ENCODE measurements at regions not wholly inside any gene's neighbourhood (a gene's known extent, or its start where the extent isn't known, plus 50 kb on each side); places are given as distances from the start of the nearest gene placed in this dataset.

- TF ChIP-seq, protein P1, sequence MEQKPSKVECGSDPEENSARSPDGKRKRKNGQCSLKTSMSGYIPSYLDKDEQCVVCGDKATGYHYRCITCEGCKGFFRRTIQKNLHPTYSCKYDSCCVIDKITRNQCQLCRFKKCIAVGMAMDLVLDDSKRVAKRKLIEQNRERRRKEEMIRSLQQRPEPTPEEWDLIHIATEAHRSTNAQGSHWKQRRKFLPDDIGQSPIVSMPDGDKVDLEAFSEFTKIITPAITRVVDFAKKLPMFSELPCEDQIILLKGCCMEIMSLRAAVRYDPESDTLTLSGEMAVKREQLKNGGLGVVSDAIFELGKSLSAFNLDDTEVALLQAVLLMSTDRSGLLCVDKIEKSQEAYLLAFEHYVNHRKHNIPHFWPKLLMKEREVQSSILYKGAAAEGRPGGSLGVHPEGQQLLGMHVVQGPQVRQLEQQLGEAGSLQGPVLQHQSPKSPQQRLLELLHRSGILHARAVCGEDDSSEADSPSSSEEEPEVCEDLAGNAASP (CRISPR knock-in tag; IDR thresholded peaks at IDR 0.05; ENCODE audit: borderline replicate concordance), result peak; percentile 87; the same call in 1 of the 2 replicates
- peak; percentile 85 for TF ChIP-seq CEBPB (IDR thresholded peaks at IDR 0.05; ENCODE audit: borderline replicate concordance, low read depth, low read length)
- TF ChIP-seq FIP1L1 (IDR thresholded peaks at IDR 0.05; ENCODE audit: borderline replicate concordance, insufficient read depth, low read depth, low read length), result no peak
- TF ChIP-seq RXRA (CRISPR knock-in tag; IDR thresholded peaks at IDR 0.05), result peak; percentile 75; the same call in 1 of the 2 replicates
- peak; percentile 72; the same call in 1 of the 2 replicates for TF ChIP-seq ZFP36L1 (CRISPR knock-in tag; IDR thresholded peaks at IDR 0.05)
- TF ChIP-seq, protein P2, sequence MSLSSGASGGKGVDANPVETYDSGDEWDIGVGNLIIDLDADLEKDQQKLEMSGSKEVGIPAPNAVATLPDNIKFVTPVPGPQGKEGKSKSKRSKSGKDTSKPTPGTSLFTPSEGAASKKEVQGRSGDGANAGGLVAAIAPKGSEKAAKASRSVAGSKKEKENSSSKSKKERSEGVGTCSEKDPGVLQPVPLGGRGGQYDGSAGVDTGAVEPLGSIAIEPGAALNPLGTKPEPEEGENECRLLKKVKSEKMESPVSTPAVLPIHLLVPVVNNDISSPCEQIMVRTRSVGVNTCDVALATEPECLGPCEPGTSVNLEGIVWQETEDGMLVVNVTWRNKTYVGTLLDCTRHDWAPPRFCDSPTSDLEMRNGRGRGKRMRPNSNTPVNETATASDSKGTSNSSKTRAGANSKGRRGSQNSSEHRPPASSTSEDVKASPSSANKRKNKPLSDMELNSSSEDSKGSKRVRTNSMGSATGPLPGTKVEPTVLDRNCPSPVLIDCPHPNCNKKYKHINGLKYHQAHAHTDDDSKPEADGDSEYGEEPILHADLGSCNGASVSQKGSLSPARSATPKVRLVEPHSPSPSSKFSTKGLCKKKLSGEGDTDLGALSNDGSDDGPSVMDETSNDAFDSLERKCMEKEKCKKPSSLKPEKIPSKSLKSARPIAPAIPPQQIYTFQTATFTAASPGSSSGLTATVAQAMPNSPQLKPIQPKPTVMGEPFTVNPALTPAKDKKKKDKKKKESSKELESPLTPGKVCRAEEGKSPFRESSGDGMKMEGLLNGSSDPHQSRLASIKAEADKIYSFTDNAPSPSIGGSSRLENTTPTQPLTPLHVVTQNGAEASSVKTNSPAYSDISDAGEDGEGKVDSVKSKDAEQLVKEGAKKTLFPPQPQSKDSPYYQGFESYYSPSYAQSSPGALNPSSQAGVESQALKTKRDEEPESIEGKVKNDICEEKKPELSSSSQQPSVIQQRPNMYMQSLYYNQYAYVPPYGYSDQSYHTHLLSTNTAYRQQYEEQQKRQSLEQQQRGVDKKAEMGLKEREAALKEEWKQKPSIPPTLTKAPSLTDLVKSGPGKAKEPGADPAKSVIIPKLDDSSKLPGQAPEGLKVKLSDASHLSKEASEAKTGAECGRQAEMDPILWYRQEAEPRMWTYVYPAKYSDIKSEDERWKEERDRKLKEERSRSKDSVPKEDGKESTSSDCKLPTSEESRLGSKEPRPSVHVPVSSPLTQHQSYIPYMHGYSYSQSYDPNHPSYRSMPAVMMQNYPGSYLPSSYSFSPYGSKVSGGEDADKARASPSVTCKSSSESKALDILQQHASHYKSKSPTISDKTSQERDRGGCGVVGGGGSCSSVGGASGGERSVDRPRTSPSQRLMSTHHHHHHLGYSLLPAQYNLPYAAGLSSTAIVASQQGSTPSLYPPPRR (CRISPR knock-in tag; IDR thresholded peaks at IDR 0.05; ENCODE audit: borderline replicate concordance), result peak; percentile 30; the same call in 1 of the 2 replicates
- no peak for TF ChIP-seq GABPA (IDR thresholded peaks at IDR 0.05; ENCODE audit: low read depth, low read length)
- peak; percentile 17; the same call in 1 of the 2 replicates for TF ChIP-seq GABPA (CRISPR knock-in tag; IDR thresholded peaks at IDR 0.05; ENCODE audit: low read depth)
- TF ChIP-seq NFE2L1 (CRISPR knock-in tag; IDR thresholded peaks at IDR 0.05; ENCODE audit: borderline replicate concordance), result no peak
- TF ChIP-seq, protein P3, sequence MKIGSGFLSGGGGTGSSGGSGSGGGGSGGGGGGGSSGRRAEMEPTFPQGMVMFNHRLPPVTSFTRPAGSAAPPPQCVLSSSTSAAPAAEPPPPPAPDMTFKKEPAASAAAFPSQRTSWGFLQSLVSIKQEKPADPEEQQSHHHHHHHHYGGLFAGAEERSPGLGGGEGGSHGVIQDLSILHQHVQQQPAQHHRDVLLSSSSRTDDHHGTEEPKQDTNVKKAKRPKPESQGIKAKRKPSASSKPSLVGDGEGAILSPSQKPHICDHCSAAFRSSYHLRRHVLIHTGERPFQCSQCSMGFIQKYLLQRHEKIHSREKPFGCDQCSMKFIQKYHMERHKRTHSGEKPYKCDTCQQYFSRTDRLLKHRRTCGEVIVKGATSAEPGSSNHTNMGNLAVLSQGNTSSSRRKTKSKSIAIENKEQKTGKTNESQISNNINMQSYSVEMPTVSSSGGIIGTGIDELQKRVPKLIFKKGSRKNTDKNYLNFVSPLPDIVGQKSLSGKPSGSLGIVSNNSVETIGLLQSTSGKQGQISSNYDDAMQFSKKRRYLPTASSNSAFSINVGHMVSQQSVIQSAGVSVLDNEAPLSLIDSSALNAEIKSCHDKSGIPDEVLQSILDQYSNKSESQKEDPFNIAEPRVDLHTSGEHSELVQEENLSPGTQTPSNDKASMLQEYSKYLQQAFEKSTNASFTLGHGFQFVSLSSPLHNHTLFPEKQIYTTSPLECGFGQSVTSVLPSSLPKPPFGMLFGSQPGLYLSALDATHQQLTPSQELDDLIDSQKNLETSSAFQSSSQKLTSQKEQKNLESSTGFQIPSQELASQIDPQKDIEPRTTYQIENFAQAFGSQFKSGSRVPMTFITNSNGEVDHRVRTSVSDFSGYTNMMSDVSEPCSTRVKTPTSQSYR (CRISPR knock-in tag; IDR thresholded peaks at IDR 0.05; ENCODE audit: borderline replicate concordance), result peak; percentile 33; the same call in 1 of the 2 replicates
- TF ChIP-seq, protein P4, sequence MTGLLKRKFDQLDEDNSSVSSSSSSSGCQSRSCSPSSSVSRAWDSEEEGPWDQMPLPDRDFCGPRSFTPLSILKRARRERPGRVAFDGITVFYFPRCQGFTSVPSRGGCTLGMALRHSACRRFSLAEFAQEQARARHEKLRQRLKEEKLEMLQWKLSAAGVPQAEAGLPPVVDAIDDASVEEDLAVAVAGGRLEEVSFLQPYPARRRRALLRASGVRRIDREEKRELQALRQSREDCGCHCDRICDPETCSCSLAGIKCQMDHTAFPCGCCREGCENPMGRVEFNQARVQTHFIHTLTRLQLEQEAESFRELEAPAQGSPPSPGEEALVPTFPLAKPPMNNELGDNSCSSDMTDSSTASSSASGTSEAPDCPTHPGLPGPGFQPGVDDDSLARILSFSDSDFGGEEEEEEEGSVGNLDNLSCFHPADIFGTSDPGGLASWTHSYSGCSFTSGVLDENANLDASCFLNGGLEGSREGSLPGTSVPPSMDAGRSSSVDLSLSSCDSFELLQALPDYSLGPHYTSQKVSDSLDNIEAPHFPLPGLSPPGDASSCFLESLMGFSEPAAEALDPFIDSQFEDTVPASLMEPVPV (CRISPR knock-in tag; IDR thresholded peaks at IDR 0.05), result no peak
- TF ChIP-seq, protein P5, sequence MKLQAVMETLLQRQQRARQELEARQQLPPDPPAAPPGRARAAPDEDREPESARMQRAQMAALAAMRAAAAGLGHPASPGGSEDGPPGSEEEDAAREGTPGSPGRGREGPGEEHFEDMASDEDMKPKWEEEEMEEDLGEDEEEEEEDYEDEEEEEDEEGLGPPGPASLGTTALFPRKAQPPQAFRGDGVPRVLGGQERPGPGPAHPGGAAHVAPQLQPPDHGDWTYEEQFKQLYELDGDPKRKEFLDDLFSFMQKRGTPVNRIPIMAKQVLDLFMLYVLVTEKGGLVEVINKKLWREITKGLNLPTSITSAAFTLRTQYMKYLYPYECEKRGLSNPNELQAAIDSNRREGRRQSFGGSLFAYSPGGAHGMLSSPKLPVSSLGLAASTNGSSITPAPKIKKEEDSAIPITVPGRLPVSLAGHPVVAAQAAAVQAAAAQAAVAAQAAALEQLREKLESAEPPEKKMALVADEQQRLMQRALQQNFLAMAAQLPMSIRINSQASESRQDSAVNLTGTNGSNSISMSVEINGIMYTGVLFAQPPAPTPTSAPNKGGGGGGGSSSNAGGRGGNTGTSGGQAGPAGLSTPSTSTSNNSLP (IDR thresholded peaks at IDR 0.05; ENCODE audit: low read depth, low read length), result peak; percentile 92
- TF ChIP-seq KAT8 (CRISPR knock-in tag; IDR thresholded peaks at IDR 0.05), result 0 out of 2 replicates have a peak, but pooled peaks have one; percentile 42
- no peak for TF ChIP-seq ZNF354B (CRISPR knock-in tag; IDR thresholded peaks at IDR 0.05)
- peak; percentile 85; the same call in 1 of the 2 replicates for TF ChIP-seq ATF3 (CRISPR knock-in tag; IDR thresholded peaks at IDR 0.05)
- TF ChIP-seq FOSL2 (CRISPR knock-in tag; IDR thresholded peaks at IDR 0.05), result peak; percentile 99
Observed at GRCh38 chr2:78967294-78967693, 58.2 kb upstream of the REG3G start (continued).

Data from HepG2 (cell line).